Colonic mucosa (tissue), 4 donors: ENCODE measurements at regions not wholly inside any gene's neighbourhood (a gene's known extent, or its start where the extent isn't known, plus 50 kb on each side); places are given as distances from the start of the nearest gene placed in this dataset.

Experiments used
- DNase-seq: peaks from one replicate; pipeline ENCODE4 v3.0.0-alpha.2; 2020
- H3K27ac ChIP-seq: fragments of 200-600 bp; one replicate; pipeline ENCODE4 v1.8.0; 2021
- H3K27me3 ChIP-seq: fragments of 200-600 bp; one replicate; pipeline ENCODE4 v1.8.0; 2021
- H3K36me3 ChIP-seq: fragments of 200-600 bp; one replicate; pipeline ENCODE4 v1.8.0; 2021
- H3K4me1 ChIP-seq: fragments of 200-600 bp; one replicate; pipeline ENCODE4 v1.8.0; 2021; ENCODE audit warnings: mild to moderate bottlenecking
- H3K4me3 ChIP-seq: fragments of 200-600 bp; one replicate; pipeline ENCODE4 v1.8.0; 2021
- H3K9ac ChIP-seq, 2 donors: one replicate each; pipeline ENCODE4 v1.7.0; 2013; ENCODE audit warnings: control low read depth in 2 of 2, low read depth in 2 of 2, low read length in 2 of 2
- H3K9me3 ChIP-seq: fragments of 200-600 bp; one replicate; pipeline ENCODE4 v1.8.0; 2021
- CTCF ChIP-seq: fragments of 200-600 bp; IDR thresholded peaks from one replicate; pipeline ENCODE4 v1.8.0; 2022; ENCODE audit warnings: antibody characterized with exemption, mild to moderate bottlenecking
- intact Hi-C: fragments of 100-400 bp; cut with DNase I; formaldehyde crosslinking; loops from one replicate; pipeline ENCODE4 v1.14.1; 2022
- donor health status: healthy.
- donor health status: DM: no; HTN: no; CAD: no.
- donor health status: DM: no; HTN: no; CAD: no.

DNA sequence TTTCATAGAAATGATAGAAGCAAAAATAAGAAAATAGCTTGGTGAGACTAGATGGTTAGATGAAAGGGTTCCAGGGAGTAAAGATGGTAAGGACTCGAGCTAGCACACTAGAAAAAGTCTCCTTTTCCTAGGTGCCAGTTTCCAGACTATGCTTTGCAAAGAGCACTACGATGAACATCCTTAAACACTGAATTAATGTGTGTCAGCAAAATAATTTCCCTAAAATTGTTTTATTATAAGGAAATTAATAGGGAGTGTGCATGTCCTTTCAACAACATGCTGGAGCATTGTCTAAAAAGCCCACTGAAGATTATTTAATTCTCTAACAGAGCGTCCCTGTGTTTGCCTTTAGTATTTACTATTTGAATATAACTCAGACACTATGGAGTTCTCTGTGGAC lies 107.4 kb upstream of the NDUFV2 start:
- no peaks in the 10 kb centered on the region for H3K27me3 ChIP-seq
- H3K27ac ChIP-seq = no peak overlapping the region
- H3K9ac ChIP-seq = no peak overlapping the region
- no peak overlapping the region for H3K4me3 ChIP-seq
- no peak for TF ChIP-seq CTCF
- H3K9me3 ChIP-seq = no peaks in the 10 kb centered on the region
- DNase-seq = no peak
- H3K36me3 ChIP-seq = no peaks in the 10 kb centered on the region
- H3K4me1 ChIP-seq = no peaks in the 10 kb centered on the region
- intact Hi-C loops = no loop called here

DNA sequence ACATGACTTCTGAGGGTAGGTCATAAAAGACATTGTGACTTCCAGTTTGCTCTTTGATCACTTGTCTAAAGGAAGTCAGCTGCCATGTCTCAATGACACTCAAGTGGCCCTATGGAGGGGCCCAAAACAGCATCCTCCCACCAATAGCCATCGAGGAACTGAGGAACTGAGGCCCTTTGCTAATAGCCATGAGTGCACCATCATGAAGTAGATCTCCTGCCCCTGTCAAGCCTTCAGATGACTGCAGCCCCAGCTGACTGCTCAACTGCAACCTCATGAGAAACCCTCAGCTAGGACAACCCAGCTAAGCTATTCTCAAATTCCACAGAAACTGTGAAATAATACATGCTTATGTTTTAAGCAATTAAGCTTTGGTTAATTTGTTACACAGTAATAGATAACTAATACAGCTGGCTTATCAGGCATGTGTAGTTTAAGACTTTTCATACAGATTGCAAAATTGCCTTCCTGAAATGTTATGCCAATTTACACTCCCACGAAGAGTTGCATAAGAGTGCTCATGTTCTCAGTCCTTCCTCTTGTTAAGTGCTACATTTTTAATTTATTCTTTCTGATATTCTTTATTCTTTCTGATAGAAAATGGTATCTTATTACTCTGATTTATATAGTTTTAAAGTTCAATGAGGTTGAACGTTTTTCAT lies 105.6 kb upstream of the NDUFV2 start:
- no peak for DNase-seq
- no peaks in the 10 kb centered on the region for H3K4me1 ChIP-seq
- H3K4me3 ChIP-seq = no peak overlapping the region
- no peaks in the 10 kb centered on the region for H3K27me3 ChIP-seq
- TF ChIP-seq CTCF = no peak
- no peaks in the 10 kb centered on the region for H3K9me3 ChIP-seq
- no peak overlapping the region for H3K27ac ChIP-seq
- intact Hi-C loops = no loop called here
- H3K9ac ChIP-seq = no peak overlapping the region
- H3K36me3 ChIP-seq = no peaks in the 10 kb centered on the region

GRCh38 chr18:8997634-8998033 lies 104.9 kb upstream of the NDUFV2 start:
- intact Hi-C loops = no loop called here
- Histone ChIP-seq H3K36me3 (no peaks in the 10 kb centered on the region), H3K4me3 (no peak overlapping the region), H3K9ac (no peak overlapping the region), H3K27me3 (no peaks in the 10 kb centered on the region), H3K9me3 (no peaks in the 10 kb centered on the region), H3K27ac (no peak overlapping the region), H3K4me1 (no peaks in the 10 kb centered on the region)
- no peak for DNase-seq
- TF ChIP-seq CTCF = no peak

- no peak overlapping the region for H3K9ac ChIP-seq
- no peak overlapping the region for H3K27ac ChIP-seq
- no peaks in the 10 kb centered on the region for H3K4me1 ChIP-seq
- no peaks in the 10 kb centered on the region for H3K36me3 ChIP-seq
- H3K9me3 ChIP-seq = no peaks in the 10 kb centered on the region
- no peak for DNase-seq
- no peak overlapping the region for H3K4me3 ChIP-seq
- H3K27me3 ChIP-seq = no peaks in the 10 kb centered on the region
- no peak for TF ChIP-seq CTCF
- intact Hi-C loops = no loop called here
Measured at GRCh38 chr18:8998481-8999217, 103.8 kb upstream of the NDUFV2 start.

GRCh38 chr18:8999872-9000271 lies 102.6 kb upstream of the NDUFV2 start:
- Histone ChIP-seq H3K27ac (no peak overlapping the region), H3K4me3 (no peak overlapping the region), H3K9me3 (no peaks in the 10 kb centered on the region), H3K27me3 (no peaks in the 10 kb centered on the region), H3K36me3 (no peaks in the 10 kb centered on the region), H3K9ac (no peak overlapping the region), H3K4me1 (no peaks in the 10 kb centered on the region)
- no peak for DNase-seq
- TF ChIP-seq CTCF = no peak
- intact Hi-C loops = no loop called here
